Adipose tissue (tissue), 3 donors: ENCODE measurements at regions not wholly inside any gene's neighbourhood (a gene's known extent, or its start where the extent isn't known, plus 50 kb on each side); places are given as distances from the start of the nearest gene placed in this dataset.

ENCODE experiments used
- H3K27ac ChIP-seq: one replicate; pipeline ENCODE4 v1.5.1; 2013; ENCODE audit warnings: low read depth, low read length
- WGBS, 3 donors: extraction: QIAGEN DNeasy Blood & Tissue Kit; methylation state at CpG; one replicate each; pipeline ENCODE4 v1.1.7; 2013; 5-methylcytosine and 5-hydroxymethylcytosine counted together
- donor health status: healthy with polysubstance abuse.
- donor health status: Bipolar disorder and iron deficiency.
- donor health status: healthy.

DNA sequence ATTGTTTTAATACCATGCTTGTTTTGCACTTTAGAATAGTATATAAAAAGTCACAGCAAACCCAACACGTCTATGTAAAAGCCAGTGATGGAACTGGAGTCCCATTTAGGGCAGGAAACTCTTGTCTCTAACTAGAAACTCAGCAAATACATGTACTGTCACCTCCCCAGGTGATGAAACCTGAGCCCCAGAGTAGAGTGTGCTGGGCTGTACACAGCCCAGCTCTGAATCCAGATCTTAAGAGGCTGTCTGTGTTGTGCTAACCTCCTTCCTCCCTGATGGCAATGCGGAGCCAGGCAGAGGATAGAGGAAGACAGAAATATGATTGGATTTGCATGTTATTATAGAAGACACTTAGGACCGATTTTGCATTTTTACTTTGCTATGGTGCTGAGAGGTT, 317.5 kb upstream of the TRIB2 start:
- no peak overlapping the region for H3K27ac ChIP-seq
- 81 to 93% (median 92%) methylated on average over 3 of the region's 3 CpGs for WGBS, 3 donors

DNA sequence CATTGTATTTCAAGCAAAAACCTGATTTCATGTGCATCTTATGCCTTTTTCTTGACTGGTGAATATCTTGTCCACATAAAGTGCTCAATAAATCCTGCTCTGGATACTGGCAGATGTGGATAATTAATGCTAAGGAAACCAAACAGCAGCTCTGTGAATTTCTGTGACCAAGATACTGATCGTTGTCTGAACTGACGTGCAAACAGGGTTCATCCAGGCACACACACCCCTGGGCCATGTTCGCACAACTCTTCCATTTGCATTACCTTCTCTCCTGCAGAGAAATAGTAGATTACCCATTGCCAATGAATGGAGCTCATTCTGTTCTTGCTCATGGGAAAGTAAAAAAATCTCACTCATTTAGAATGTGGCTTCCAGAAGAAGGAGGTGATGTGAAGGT, 316.2 kb upstream of the TRIB2 start:
- 74 to 95% (median 79%) methylated on average over 3 of the region's 3 CpGs for WGBS, 3 donors

DNA sequence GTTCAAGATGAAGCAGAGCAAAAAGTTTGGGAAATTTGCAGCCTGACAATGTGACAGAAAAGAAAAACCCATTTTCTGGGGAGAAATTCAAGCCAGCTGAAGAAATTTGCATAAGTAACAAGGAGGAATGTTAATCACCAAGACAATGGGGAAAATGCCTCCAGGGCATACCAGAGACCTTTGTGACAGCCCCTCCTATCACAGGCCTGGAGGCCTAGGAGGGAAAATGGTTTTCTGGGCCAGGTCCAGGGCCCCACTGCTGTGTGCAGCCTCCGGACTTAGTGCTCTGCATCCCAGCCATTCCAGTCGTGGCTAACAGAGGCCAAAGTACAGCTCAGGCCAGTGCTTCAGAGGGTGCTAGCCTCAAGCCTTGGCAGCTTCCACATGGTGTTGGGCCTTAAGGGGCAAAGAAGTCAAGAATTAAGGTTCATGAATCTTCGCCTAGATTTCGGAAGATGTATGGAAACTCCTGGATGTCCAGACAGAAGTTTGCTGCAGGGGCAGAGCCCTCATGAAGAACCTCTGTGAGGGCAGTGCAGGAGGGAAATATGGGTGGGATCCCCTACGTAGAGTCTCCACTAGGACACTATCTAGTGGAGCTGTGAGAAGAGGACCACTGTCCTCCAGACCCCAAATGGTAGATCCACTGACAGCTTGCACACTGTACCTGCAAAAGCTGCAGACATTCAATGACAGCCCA, 314.1 kb upstream of the TRIB2 start:
- 92 to 98% (median 95%) methylated on average over 5 of the region's 5 CpGs for WGBS, 3 donors

More for the DNA sequence above, 316.2 kb upstream of the TRIB2 start:
- no peak overlapping the region for H3K27ac ChIP-seq

DNA sequence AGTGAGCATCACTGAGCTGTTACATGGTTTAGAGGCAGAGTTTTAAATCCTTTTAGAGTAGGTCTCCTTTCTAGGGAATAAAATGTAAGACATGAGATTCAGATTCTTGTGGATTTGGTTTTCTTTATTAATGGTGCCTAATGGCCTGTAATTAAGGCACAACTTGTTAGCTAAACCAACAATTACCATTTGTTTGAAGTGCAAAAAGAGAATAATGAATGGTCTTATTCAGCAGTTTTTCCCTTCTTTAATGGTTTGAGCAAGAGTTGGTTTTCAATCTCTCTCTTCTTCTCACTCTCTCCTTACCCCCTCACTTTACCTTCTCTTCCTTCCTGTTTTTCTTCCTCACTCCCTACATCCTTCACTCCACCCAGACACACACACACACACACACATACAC, 312.2 kb upstream of the TRIB2 start:
- no peak overlapping the region for H3K27ac ChIP-seq

More for the DNA sequence above, 314.1 kb upstream of the TRIB2 start:
- H3K27ac ChIP-seq: no peak overlapping the region

DNA sequence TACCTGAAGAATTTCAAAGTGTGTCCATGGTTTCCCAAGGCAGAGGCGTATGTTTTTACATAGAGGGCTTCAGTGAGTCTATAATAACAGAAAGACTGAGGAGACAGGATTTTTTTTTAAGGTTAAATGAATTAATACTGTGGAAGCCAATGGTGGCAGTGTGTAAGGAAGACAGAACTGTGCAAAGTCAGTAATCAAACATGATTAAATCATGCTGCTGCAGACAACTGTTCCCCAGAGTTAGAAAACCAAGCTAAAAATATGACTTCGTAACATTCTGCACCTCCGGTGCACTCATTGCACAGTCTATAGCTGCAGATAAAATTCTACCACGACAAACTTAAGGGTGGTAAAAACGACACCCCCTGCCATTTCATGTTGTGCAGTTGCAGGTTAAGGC, 309.6 kb upstream of the TRIB2 start:
- WGBS, 3 donors: 76 to 92% (median 90%) methylated on average over 5 of the region's 5 CpGs
- H3K27ac ChIP-seq: no peak overlapping the region

DNA sequence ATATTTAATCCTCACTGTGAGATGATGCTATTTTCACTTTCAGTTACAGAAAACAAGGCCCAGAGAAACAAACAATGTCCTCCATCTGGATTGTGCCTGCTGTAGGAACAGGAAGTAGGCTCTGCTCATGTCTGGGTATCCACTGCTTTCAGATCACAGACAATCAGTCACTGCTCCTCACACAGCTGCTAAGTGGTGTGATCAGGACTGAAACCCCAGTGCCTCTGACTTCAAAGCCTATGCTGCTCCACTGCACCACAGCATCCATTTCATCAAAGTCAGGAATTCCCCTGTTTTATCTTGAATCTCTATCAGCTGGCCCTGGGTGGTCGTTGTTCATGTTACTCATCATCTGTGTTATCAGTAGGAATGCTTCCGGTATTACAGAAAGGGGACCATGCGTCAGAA, 303.8 kb upstream of the TRIB2 start:
- WGBS, 3 donors: 52 to 66% (median 63%) methylated on average over 3 of the region's 3 CpGs
- no peak overlapping the region for H3K27ac ChIP-seq

DNA sequence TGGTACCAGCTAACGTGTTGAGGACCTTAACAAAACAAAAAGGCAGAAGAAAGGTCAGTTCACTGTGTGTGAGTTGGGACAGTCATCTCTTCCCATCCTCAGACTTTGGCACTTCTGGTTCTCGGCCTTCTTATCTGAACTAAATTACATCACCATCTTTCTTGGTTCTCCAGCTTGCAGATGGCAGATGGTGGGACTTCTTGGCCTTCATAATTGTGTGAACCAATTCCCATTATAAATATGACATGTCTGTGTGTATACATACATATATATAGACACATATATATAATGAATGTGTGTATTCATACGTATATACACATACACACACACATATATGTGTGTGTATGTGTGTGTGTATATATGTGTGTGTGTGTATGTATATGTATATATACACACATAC, 301.2 kb upstream of the TRIB2 start:
- WGBS, 3 donors: 93 to 97% (median 94%) methylated on average over 3 of the region's 3 CpGs
- no peak overlapping the region for H3K27ac ChIP-seq

DNA sequence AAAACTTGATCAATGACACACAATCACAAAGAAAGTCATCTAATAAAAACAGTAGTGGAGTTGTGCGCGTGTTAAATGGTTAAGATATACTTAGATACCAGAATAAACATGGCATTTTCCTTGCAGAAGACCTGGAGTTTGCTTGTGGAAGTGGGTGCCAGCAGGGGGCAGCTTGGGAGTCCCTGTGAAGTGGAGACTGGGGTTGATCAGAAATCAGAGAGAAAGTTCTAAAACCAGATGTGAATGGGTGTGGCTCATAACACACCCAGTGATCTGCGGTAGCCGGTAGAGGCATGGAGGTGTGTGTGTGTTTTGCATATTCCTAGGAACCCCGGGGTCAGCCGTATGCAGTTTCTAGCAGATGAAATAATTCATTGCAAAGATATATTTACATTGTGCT, 300.1 kb upstream of the TRIB2 start:
- WGBS, 3 donors: 48 to 72% (median 67%) methylated on average over 6 of the region's 6 CpGs
- H3K27ac ChIP-seq: no peak overlapping the region

DNA sequence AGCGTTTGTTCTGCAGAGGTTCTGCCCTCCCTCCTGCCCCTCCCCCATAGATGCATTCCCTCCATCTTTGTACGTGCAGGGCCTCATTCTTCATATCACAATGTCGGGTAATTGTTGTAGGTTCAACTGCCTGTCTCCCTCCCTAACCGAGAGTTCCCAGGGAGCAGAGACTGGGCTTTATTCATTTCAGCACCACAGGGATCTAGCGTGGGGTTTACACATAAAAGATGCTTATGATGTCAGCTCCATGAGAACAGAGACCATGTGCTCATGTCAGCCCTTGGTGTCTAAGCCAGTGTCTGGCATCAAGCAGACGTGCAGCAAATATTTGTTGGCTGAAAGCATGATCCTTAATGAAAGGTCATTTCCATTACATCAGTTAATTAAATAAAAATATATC, 298.9 kb upstream of the TRIB2 start:
- H3K27ac ChIP-seq: no peak overlapping the region
- WGBS, 3 donors: 73 to 90% (median 87%) methylated on average over 6 of the region's 6 CpGs

DNA sequence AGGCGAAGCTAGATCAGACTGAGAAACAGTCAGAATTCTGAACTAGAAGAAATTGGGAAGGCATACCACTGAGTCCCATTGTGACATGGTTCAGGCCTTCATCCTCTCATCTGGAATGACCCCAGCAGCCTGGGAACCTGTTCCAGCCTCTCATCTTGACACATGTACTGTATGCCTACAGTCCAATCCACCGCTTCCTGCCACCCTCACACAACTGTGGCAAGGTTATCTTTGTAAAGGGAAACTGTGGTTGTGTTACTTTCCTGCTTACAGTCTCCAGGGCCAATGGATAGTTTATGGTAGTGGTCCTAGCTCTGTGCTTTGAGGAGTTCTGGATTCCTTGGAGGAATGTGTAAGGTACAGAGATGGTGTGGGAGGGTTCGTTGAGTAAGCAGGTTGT, 296.9 kb upstream of the TRIB2 start:
- no peak overlapping the region for H3K27ac ChIP-seq
- 91 to 97% (median 96%) methylated on average over 3 of the region's 3 CpGs for WGBS, 3 donors

DNA sequence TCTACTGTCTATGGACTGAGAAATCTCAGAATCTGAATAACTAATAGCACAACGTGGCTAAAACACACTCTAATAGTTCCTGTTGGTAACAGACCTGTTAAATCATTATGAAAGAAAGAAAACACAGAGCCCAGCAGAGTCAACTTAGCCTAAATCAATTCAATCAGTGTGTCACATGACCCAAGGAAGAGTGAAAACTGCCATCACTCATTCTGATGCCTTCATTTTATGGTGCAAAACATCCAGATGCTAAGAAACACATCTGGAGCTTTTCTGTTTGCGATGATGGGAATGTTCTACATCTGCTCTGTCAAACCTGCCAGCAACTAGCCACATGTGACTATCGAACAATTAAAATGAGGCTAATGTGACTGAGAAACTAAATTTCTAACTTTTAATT, 295.7 kb upstream of the TRIB2 start:
- no peak overlapping the region for H3K27ac ChIP-seq
- WGBS, 3 donors: 73 to 83% (median 81%) methylated on average over 3 of the region's 3 CpGs

DNA sequence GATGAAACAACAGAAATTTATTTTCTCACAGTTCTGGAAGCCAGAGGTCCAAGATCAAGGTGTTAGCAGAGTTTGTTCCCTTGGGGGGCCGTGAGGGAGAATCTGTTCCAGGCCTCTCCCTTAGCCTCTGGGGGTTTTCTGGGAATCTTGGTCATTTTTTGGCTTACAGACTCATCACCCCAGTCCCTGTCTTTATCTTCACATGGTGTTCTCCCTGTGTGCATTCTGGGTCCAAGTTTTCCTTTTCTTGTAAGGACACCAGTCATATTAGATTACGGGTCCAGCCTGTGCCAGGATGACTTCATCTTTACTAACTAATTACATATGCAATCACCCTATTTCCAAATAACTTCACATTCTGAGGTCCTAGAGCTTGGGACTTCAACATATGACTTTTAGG, 292.5 kb upstream of the TRIB2 start:
- no peak overlapping the region for H3K27ac ChIP-seq
- 80 to 92% (median 84%) methylated on average over 2 of the region's 2 CpGs for WGBS, 3 donors

DNA sequence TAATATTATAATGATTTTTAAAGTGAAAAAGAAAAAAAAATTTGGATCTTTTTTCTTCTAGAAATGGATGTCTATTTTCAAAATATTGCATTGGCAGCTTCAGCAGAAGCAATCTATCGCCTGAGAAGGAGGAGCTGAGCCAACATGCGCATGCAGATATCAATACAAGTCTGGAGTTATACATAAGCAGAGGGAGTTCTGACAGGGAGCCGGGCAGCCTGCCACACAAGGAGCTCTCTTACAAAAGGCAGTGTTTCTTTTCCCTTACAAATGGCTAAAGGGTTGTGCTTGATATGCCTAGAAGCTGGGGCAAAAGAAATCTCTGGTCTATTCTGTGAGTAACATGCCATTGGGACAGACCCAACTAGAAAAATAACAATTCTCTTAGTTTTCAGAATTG, 291.9 kb upstream of the TRIB2 start:
- whole genome bisulfite sequencing, 3 donors: 26 to 75% (median 72%) methylated on average over 3 of the region's 3 CpGs
- no peak overlapping the region for H3K27ac ChIP-seq

DNA sequence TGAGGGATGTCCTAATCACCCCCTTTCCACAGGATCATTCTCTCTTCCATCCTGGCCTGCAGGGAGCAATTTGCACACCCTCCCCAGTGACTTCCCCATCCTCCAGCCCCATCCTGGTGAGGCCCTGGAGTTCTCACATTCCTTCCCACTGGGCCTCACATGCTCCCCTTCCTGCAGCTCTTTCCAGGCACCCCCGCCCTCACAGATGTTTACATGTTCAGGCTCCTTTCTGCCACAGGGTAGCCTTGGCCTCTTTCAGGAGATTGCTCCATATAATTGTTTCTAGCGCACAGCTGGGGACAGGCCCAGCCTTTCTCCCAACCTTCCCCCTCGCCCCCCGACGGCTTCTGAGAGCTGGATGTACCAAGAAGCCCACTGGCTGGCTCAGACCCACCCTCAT, 288.4 kb upstream of the TRIB2 start:
- H3K27ac ChIP-seq: no peak overlapping the region
- 76 to 84% (median 79%) methylated on average over 5 of the region's 5 CpGs for WGBS, 3 donors

DNA sequence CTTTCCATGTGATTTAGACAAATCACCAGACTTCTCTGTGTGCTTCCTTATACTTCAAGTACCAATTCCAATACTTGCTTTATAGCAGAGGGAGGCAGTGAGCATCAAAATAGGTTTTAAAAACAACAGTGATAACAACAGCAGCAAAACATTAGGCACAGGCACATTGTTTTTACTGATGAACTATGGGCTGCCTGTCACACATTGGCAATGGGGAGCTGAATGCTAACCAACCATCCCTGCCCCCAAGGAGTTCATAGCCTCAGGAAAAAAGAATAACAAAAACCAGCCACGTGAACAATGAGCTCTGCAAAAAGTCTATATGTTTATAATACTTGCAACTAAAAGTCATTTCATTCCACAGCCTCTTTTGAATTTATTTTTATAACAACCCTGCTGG, 287.9 kb upstream of the TRIB2 start:
- H3K27ac ChIP-seq: no peak overlapping the region
- WGBS, 3 donors: 67 to 77% (median 74%) methylated on average over 1 of the region's 1 CpG

DNA sequence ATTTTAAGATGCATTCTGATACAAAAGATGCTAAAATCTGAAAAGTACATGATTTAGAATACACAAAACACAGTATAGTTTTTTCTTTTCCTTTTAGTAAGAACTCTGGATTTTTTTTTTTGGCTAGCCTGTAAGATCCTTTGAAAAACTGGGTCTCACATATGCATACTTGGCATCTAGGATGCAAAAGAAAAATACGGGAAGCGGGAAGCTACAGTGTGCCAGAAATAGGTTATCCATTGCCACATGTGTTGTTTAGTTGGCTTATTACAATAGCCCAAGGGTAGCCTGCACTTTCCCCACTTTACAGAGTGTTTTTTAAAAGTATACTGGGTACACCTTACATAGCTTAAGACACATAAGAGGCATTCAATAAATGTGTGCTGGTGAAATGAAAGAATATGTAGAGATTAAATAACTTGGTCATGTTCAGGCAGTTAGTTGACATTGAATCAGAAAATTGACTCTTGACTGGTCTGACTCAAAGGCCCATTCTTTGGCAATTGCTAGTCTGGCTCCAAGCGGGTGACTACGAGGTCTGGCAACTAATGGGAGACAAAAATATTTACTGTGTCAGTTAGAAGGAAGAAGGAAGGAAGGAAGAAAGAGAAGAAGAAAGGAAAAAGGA, 286.8 kb upstream of the TRIB2 start:
- H3K27ac ChIP-seq: no peak overlapping the region

DNA sequence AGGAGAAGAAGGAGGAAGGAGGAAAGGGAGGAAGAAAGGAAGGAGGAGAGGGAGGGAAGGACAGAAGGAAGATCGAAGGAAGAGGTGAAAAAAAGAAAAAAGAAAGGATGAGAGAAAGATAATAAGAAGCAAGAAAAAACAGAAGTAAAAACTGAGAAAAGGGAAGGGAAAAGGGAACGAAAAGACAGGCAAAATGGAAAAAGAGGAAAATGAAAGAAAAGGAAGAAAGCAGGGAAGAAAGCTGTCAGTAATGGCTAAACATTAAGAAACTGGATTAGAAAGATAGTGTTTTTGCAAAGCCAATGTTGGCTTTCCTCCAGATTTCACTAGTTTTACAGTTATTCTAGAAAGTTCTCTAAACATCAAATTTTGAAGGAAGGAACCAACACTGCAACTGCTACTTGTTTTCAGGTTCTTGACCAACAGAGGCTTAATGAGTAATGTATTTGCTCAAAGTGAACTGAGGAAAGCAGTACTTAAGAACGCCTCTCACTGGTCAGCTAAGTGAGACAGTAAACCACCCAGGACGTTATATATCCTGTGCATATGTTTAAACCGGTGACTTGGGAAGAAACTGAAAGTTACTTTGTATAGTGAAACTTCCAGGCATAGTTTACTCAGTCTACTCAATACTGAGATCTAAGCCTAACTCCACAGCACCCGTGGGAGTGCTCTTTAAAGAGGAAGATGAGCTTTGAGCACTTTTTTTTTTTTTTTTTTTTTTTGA, 286.2 kb upstream of the TRIB2 start:
- 51 to 72% (median 53%) methylated on average over 6 of the region's 6 CpGs for WGBS, 3 donors
- H3K27ac ChIP-seq: no peak overlapping the region

More for the DNA sequence above, 286.8 kb upstream of the TRIB2 start:
- 79 to 89% (median 82%) methylated on average over 4 of the region's 4 CpGs for WGBS, 3 donors

DNA sequence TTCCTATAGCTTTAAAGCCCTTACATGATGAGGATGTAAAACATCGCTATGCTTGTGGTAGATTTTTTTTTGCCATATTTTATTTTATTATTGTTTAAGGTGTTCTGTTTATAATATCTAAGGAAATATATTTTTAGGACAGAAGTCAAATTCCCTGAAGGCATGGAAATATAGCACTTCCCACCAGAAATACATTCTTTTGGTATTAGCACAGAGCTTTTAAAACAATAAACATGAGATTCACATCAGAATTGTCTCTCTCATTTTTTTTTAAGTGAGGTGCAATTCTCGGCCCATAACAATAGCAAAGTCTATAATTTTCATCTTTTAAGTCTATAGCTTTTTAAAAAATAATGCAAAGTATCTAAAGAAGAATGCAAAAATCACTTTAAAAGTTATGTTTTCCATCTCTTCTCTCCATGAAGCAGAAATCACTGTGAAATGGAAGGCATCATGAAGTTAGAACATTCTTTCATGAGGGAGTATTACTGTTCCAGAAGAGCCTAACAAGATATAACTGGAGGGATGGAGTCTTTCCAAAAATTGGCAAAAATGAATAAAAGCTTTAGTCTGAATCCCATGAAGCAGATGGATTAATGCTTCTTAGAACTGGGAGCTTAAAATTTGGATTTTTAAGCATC, 283.6 kb upstream of the TRIB2 start:
- H3K27ac ChIP-seq: no peak overlapping the region
- 76 to 84% (median 77%) methylated on average over 2 of the region's 2 CpGs for WGBS, 3 donors

DNA sequence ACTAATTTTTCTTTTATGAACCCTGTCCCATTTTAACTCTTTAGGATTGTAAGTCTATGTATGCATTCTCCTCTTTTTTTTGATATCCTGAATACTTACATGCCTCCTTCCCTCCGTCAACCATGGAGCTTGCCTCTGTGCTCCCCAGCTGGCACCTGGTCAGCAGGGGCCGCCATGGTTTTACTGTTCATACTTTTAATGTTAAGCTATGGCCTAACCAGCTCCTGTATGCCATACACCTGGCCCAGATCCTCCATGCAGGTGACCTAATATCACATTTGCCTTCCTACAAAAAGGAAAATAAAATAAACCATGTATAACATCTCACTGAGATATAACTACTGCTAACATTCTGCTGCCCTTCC, 283.1 kb upstream of the TRIB2 start:
- WGBS, 3 donors: 91 to 96% (median 93%) methylated on average over 2 of the region's 2 CpGs

More for the DNA sequence above, 283.1 kb upstream of the TRIB2 start:
- no peak overlapping the region for H3K27ac ChIP-seq
